ENCODE measurements at regions not wholly inside any gene's neighbourhood (a gene's known extent, or its start where the extent isn't known, plus 50 kb on each side); places are given as distances from the start of the nearest gene placed in this dataset.

DNA sequence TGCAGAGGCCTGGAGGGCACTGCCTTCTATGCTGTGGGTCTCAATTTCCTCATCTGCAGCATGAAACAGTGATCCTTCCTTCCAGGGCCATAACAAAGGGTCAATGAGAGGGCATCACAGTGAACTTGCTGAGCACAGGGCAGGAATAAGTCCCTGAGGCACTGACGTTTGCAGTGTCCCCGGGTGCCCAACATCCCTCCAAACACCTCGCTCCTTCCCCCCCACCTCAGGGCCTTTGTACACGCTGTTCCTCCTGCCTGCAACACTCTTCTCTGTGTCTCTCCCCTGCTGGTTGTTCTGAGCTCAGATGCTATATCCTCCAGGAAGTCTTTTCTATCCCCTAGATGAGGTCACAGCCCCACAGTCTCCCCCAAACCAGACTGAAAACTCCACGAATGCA, 59.7 kb upstream of the TCF20 start:
- Histone ChIP-seq H3K4me1 (replicated peaks in 1 of 2) (peaks cover 28 to 29% of the 10 kb centered on the region in 2 donors), H3K27ac (peak overlapping the region in 1 of 2 donors; percentile 46), H3K4me3 (no peak overlapping the region)
- ATAC-seq (replicated peaks in 6 of 8): no peak
- WGBS, 10 experiments: 50 to 92% (median 74%) methylated on average over 1 to 5 of the region's 5 CpGs; no CpG with 5 or more reads in 2 of the 10 experiments
- in situ Hi-C loops (cut with MboI; ENCODE audit: low pct_unique_long_range_greater_than_20kb in 2 of 9, low sequenced_read_pairs in 9 of 9, unreplicated experiment in 9 of 9): no loop called here

DNA sequence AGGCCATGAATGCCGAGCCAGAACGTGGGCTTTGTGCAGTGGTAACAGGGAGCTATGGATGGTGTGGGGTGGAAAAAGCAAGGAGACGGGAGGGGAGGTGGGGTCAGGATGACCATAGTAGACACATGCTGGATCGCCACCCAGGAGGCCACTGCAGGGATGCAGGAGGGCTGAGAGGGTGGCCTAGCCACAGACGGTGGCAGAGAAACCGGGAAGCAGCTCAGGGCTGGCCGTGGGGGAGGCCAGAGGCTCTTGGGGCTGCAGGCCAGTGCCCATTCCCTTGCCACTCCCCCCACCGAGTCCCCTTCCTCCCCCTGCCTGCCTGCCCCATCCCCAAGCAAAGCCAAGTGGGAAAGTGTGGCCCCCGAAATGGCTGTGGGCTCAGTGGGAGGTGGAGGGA, 59.1 kb upstream of the TCF20 start:
- no peak overlapping the region for H3K4me3 ChIP-seq
- in situ Hi-C loops (cut with MboI; ENCODE audit: low pct_unique_long_range_greater_than_20kb in 2 of 9, low sequenced_read_pairs in 9 of 9, unreplicated experiment in 9 of 9): no loop called here
- H3K27ac ChIP-seq: no peak overlapping the region
- 60 to 100% (median 95%) methylated on average over 1 to 4 of the region's 9 CpGs; no CpG with 5 or more reads in 6 of the 10 experiments for WGBS, 10 experiments
- ATAC-seq (replicated peaks in 6 of 8): no peak
- H3K4me1 ChIP-seq (replicated peaks in 1 of 2): peaks cover 34 to 35% of the 10 kb centered on the region in 2 donors

GRCh38 chr22:42328784-42329145, 58.3 kb upstream of the TCF20 start:
- 40 to 86% (median 63%) methylated on average over 1 to 5 of the region's 8 CpGs; no CpG with 5 or more reads in 4 of the 10 experiments for WGBS, 10 experiments
- peaks cover 34 to 35% of the 10 kb centered on the region in 2 donors for H3K4me1 ChIP-seq (replicated peaks in 1 of 2)
- peak overlapping the region in 1 of 2 donors; percentile 12 for H3K27ac ChIP-seq
- ATAC-seq (replicated peaks in 6 of 8): peak in 5 of 8 experiments; percentile 38 to 62 (median 47)
- H3K4me3 ChIP-seq: no peak overlapping the region
- in situ Hi-C loops (cut with MboI; ENCODE audit: low pct_unique_long_range_greater_than_20kb in 2 of 9, low sequenced_read_pairs in 9 of 9, unreplicated experiment in 9 of 9): no loop called here

DNA sequence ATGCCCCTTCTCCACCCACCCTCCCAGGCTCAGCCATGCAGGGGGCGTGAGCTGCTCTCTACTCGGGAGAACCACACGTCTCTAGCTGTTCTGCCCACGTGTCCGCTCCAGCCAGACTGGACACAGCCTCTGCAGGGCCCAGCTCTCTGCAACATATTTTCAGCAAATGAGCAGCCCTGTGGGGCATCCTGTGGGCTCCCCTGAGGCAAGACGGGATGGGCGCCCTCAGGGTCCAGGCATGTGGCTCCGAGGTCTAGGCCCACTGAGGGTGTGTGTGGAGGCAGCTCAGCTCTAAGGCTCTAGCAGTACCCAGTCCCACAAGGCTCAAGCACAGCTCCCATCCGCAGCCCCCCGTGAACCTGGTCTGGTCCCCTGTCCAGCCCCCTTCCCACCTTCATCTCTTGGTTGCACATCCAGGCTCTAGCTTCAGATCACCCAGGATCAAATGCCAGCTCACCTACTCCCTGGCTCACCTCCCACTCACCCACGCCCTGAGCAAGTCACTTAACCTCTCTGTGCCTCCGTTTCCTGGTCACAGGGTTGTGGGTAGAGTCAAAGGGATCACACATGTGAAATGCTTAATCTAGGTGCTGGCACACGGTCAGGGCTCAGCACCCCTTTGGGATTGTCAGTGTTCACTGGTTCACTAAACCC, 57.8 kb upstream of the TCF20 start:
- Histone ChIP-seq H3K27ac (peak overlapping the region in 1 of 2 donors; percentile 12), H3K4me1 (replicated peaks in 1 of 2) (peaks cover 34 to 37% of the 10 kb centered on the region in 2 donors), H3K4me3 (no peak overlapping the region)
- in situ Hi-C loops (cut with MboI; ENCODE audit: low pct_unique_long_range_greater_than_20kb in 2 of 9, low sequenced_read_pairs in 9 of 9, unreplicated experiment in 9 of 9): no loop called here
- 20 to 93% (median 80%) methylated on average over 2 to 5 of the region's 13 CpGs; no CpG with 5 or more reads in 4 of the 10 experiments for WGBS, 10 experiments
- peak in 1 of 8 experiments; percentile 7 for ATAC-seq (replicated peaks in 6 of 8)

GRCh38 chr22:42327462-42328129, 57.1 kb upstream of the TCF20 start:
- WGBS, 10 experiments: 60 to 100% (median 84%) methylated on average over 1 to 6 of the region's 11 CpGs; no CpG with 5 or more reads in 4 of the 10 experiments
- Histone ChIP-seq H3K4me1 (replicated peaks in 1 of 2) (peaks cover 40 to 44% of the 10 kb centered on the region in 2 donors), H3K4me3 (no peak overlapping the region), H3K27ac (no peak overlapping the region)
- peak in 3 of 8 experiments; percentile 17 to 50 (median 49) for ATAC-seq (replicated peaks in 6 of 8)
- in situ Hi-C loops (cut with MboI; ENCODE audit: low pct_unique_long_range_greater_than_20kb in 2 of 9, low sequenced_read_pairs in 9 of 9, unreplicated experiment in 9 of 9): no loop called here

DNA sequence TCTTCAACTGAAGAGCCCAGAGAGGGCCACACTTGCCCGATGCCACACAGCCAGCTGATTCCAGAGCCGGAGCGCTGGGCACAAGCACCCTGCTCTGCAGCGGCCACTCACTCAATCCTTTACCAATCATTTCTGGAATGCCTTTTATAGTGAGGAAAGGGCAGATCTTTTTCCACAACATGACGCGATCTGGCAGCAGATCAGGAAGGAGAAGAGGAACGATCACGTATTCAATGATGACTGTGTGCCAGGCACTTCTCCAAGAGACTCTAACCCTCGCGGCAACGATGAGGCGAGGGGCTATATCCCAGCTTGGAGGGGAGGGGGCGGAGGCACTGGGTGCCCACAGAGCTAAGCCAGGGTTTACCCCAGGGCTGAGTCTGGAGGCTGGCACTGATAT, 56.3 kb upstream of the TCF20 start:
- in situ Hi-C loops (cut with MboI; ENCODE audit: low pct_unique_long_range_greater_than_20kb in 2 of 9, low sequenced_read_pairs in 9 of 9, unreplicated experiment in 9 of 9): no loop called here
- ATAC-seq (replicated peaks in 6 of 8): no peak
- Histone ChIP-seq H3K27ac (no peak overlapping the region), H3K4me3 (no peak overlapping the region), H3K4me1 (replicated peaks in 1 of 2) (peaks cover 48 to 52% of the 10 kb centered on the region in 2 donors)
- WGBS, 10 experiments: 27 to 100% (median 89%) methylated on average over 1 to 8 of the region's 13 CpGs; no CpG with 5 or more reads in 5 of the 10 experiments

DNA sequence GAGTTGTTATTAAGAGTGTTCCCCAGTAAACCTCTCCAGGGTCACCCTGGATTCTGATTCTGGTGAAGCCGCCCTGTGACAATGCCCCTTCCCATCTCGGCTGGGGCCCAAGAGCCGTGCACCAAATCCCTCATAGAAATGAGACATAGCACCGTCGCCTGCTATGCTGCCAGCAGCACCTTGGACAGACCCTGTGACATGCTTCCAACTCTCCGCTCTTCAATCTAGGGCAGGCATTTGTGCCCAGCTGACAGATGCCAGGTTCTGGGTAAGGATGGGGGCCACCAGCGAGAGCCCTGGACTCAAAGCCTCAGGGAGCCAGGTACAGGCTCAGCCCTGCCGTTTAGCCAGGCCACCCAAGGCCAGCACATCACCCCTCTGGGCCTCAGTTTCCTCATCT, 55.8 kb upstream of the TCF20 start:
- Histone ChIP-seq H3K4me1 (replicated peaks in 1 of 2) (peaks cover 51 to 54% of the 10 kb centered on the region in 2 donors), H3K4me3 (no peak overlapping the region), H3K27ac (no peak overlapping the region)
- ATAC-seq (replicated peaks in 6 of 8): no peak
- 80 to 100% (median 92%) methylated on average over 1 to 4 of the region's 8 CpGs; no CpG with 5 or more reads in 4 of the 10 experiments for WGBS, 10 experiments
- in situ Hi-C loops (cut with MboI; ENCODE audit: low pct_unique_long_range_greater_than_20kb in 2 of 9, low sequenced_read_pairs in 9 of 9, unreplicated experiment in 9 of 9): no loop called here

- peaks cover 54 to 56% of the 10 kb centered on the region in 2 donors for H3K4me1 ChIP-seq (replicated peaks in 1 of 2)
- in situ Hi-C loops (cut with MboI; ENCODE audit: low pct_unique_long_range_greater_than_20kb in 2 of 9, low sequenced_read_pairs in 9 of 9, unreplicated experiment in 9 of 9): no loop called here
- no peak overlapping the region for H3K4me3 ChIP-seq
- 0 to 100% (median 56%) methylated on average over 1 to 4 of the region's 17 CpGs; no CpG with 5 or more reads in 2 of the 10 experiments for WGBS, 10 experiments
- ATAC-seq (replicated peaks in 6 of 8): peak in 3 of 8 experiments; percentile 65 to 83 (median 74)
- H3K27ac ChIP-seq: no peak overlapping the region
Measured at GRCh38 chr22:42324990-42325710, 54.7 kb upstream of the TCF20 start.

DNA sequence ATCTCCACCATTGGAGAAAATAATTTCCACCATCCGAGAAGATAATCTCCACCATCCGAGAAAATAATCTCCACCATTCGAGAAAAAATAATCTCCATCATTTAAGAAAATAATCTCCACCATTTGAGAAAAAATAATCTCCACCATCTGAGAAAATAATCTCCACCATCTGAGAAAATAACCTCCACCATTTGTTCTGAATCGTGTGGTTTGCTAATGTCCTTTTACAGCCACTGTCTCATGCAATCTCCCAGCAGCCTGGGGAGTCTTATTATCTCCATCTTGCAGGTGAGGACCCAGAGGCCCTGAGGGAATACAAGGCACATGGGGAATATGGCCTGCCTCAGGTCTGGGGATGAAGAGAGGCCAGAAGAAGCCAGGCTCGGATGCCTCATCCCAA, 54.1 kb upstream of the TCF20 start:
- in situ Hi-C loops (cut with MboI; ENCODE audit: low pct_unique_long_range_greater_than_20kb in 2 of 9, low sequenced_read_pairs in 9 of 9, unreplicated experiment in 9 of 9): no loop called here
- 60 to 100% (median 88%) methylated on average over 1 to 4 of the region's 5 CpGs; no CpG with 5 or more reads in 2 of the 10 experiments for WGBS, 10 experiments
- no peak for ATAC-seq (replicated peaks in 6 of 8)
- H3K27ac ChIP-seq: no peak overlapping the region
- no peak overlapping the region for H3K4me3 ChIP-seq
- H3K4me1 ChIP-seq (replicated peaks in 1 of 2): peaks cover 54 to 62% of the 10 kb centered on the region in 2 donors

- in situ Hi-C loops (cut with MboI; ENCODE audit: low pct_unique_long_range_greater_than_20kb in 2 of 9, low sequenced_read_pairs in 9 of 9, unreplicated experiment in 9 of 9): no loop called here
- no peak overlapping the region for H3K4me3 ChIP-seq
- 60 to 100% (median 92%) methylated on average over 1 of the region's 2 CpGs; no CpG with 5 or more reads in 4 of the 10 experiments for WGBS, 10 experiments
- peaks cover 48 to 57% of the 10 kb centered on the region in 2 donors for H3K4me1 ChIP-seq (replicated peaks in 1 of 2)
- ATAC-seq (replicated peaks in 6 of 8): no peak
- H3K27ac ChIP-seq: no peak overlapping the region
Measured at GRCh38 chr22:42323971-42324370, 53.5 kb upstream of the TCF20 start.

GRCh38 chr22:42322562-42322926, 52.1 kb upstream of the TCF20 start:
- in situ Hi-C loops (cut with MboI; ENCODE audit: low pct_unique_long_range_greater_than_20kb in 2 of 9, low sequenced_read_pairs in 9 of 9, unreplicated experiment in 9 of 9): no loop called here
- no peak for ATAC-seq (replicated peaks in 6 of 8)
- 40 to 92% (median 70%) methylated on average over 1 to 4 of the region's 4 CpGs; no CpG with 5 or more reads in 4 of the 10 experiments for WGBS, 10 experiments
- Histone ChIP-seq H3K4me1 (replicated peaks in 1 of 2) (peaks cover 52 to 62% of the 10 kb centered on the region in 2 donors), H3K27ac (peak overlapping the region; percentile 29 to 46), H3K4me3 (no peak overlapping the region)

GRCh38 chr22:42321908-42322561, 51.6 kb upstream of the TCF20 start:
- Histone ChIP-seq H3K4me1 (replicated peaks in 1 of 2) (peaks cover 57 to 67% of the 10 kb centered on the region in 2 donors), H3K4me3 (no peak overlapping the region), H3K27ac (peak overlapping the region; percentile 29 to 46)
- 17 to 94% (median 40%) methylated on average over 1 to 9 of the region's 11 CpGs; no CpG with 5 or more reads in 2 of the 10 experiments for WGBS, 10 experiments
- ATAC-seq (replicated peaks in 6 of 8): peak in 5 of 8 experiments; percentile 48 to 88 (median 86)
- in situ Hi-C loops (cut with MboI; ENCODE audit: low pct_unique_long_range_greater_than_20kb in 2 of 9, low sequenced_read_pairs in 9 of 9, unreplicated experiment in 9 of 9): no loop called here

Data from motor neuron (in vitro differentiated cells).